MM.1S (cell line): ENCODE measurements at regions not wholly inside any gene's neighbourhood (a gene's known extent, or its start where the extent isn't known, plus 50 kb on each side); places are given as distances from the start of the nearest gene placed in this dataset.

ENCODE experiments used
- DNase-seq: peaks from one replicate; pipeline ENCODE4 v3.0.0-alpha.2; 2015
- H2AFZ ChIP-seq: fragments of 300-600 bp; sonication (generic); 2 replicates; pipeline ENCODE4 v1.6.0; 2016; ENCODE audit warnings: antibody characterized with exemption, low read length
- H3F3A ChIP-seq: fragments of 300-600 bp; sonication (generic); 2 replicates; pipeline ENCODE4 v1.6.1; 2016; ENCODE audit warnings: mild to moderate bottlenecking, antibody characterized with exemption, low read length, moderate library complexity, mixed read lengths; ENCODE audit not compliant: insufficient read depth
- H3K27ac ChIP-seq: fragments of 300-600 bp; sonication (generic); 2 replicates; pipeline ENCODE4 v1.5.1; 2016; ENCODE audit warnings: mild to moderate bottlenecking, low read length
- H3K27me3 ChIP-seq: fragments of 300-600 bp; sonication (generic); replicated peaks from 2 replicates; pipeline ENCODE4 v1.6.0; 2016; ENCODE audit warnings: low read length; ENCODE audit not compliant: insufficient read depth
- H3K36me3 ChIP-seq: fragments of 300-600 bp; sonication (generic); replicated peaks from 2 replicates; pipeline ENCODE4 v1.6.1; 2016; ENCODE audit warnings: mild to moderate bottlenecking, low read length, mixed read lengths; ENCODE audit not compliant: insufficient read depth
- H3K4me1 ChIP-seq: fragments of 300-600 bp; sonication (generic); 2 replicates; pipeline ENCODE4 v1.6.1; 2016; ENCODE audit warnings: low read length, mixed read lengths
- H3K4me2 ChIP-seq: fragments of 300-600 bp; sonication (generic); 2 replicates; pipeline ENCODE4 v1.6.0; 2016; ENCODE audit warnings: low read depth, low read length
- H3K4me3 ChIP-seq: fragments of 300-600 bp; sonication (generic); 2 replicates; pipeline ENCODE4 v1.5.1; 2016; ENCODE audit warnings: low read length, mixed read lengths
- H3K79me2 ChIP-seq: fragments of 300-600 bp; sonication (generic); 2 replicates; pipeline ENCODE4 v1.6.1; 2016; ENCODE audit warnings: mixed run types, low read length, mixed read lengths
- H3K9ac ChIP-seq: fragments of 300-600 bp; sonication (generic); 2 replicates; pipeline ENCODE4 v1.6.1; 2016; ENCODE audit warnings: low read length, mixed read lengths
- H3K9me2 ChIP-seq: fragments of 300-600 bp; sonication (generic); replicated peaks from 2 replicates; pipeline ENCODE4 v1.6.1; 2016; ENCODE audit warnings: mild to moderate bottlenecking, low read length, mixed read lengths; ENCODE audit not compliant: insufficient read depth
- H3K9me3 ChIP-seq: fragments of 300-600 bp; sonication (generic); replicated peaks from 2 replicates; pipeline ENCODE4 v1.6.1; 2016; ENCODE audit warnings: mild to moderate bottlenecking, low read length, mixed read lengths; ENCODE audit not compliant: insufficient read depth
- H4K20me1 ChIP-seq: fragments of 300-600 bp; sonication (generic); 2 replicates; pipeline ENCODE4 v1.6.1; 2016; ENCODE audit warnings: mild to moderate bottlenecking, low read length, moderate library complexity, mixed read lengths; ENCODE audit not compliant: insufficient read depth
- CTCF ChIP-seq: fragments of 300-600 bp; sonication (generic); IDR thresholded peaks from 2 replicates; pipeline ENCODE4 v1.5.1; 2016; ENCODE audit warnings: antibody characterized with exemption, low read length, mixed read lengths
- EZH2 ChIP-seq: fragments of 300-600 bp; sonication (generic); optimal IDR thresholded peaks from 2 replicates; pipeline ENCODE3; 2017; ENCODE audit warnings: low read depth, mild to moderate bottlenecking, antibody characterized with exemption, low read length, mixed read lengths
- EZH2phosphoT487 ChIP-seq: fragments of 300-600 bp; sonication (generic); IDR thresholded peaks from 2 replicates; pipeline ENCODE4 v1.6.1; 2018; ENCODE audit warnings: antibody characterized with exemption, low read length

GRCh38 chr11:55481416-55481815, 72.9 kb upstream of the OR4C15 start:
- TF ChIP-seq EZH2phosphoT487 (no peak), EZH2 (no peak), CTCF (no peak)
- Histone ChIP-seq H3K27me3 (no peaks in the 10 kb centered on the region), H3K27ac (no peak overlapping the region), H3F3A (no peaks in the 10 kb centered on the region), H4K20me1 (no peaks in the 10 kb centered on the region), H3K4me1 (no peaks in the 10 kb centered on the region), H3K4me2 (no peak overlapping the region), H3K36me3 (no peaks in the 10 kb centered on the region), H3K9ac (no peak overlapping the region), H3K9me2 (no peaks in the 10 kb centered on the region), H3K9me3 (no peaks in the 10 kb centered on the region), H3K4me3 (no peak overlapping the region), H2AFZ (no peak overlapping the region), H3K79me2 (no peaks in the 10 kb centered on the region)
- no peak for DNase-seq

GRCh38 chr11:55497068-55497467, 57.2 kb upstream of the OR4C15 start:
- no peak overlapping the region for H3K4me2 ChIP-seq
- DNase-seq: no peak
- H3K36me3 ChIP-seq: no peaks in the 10 kb centered on the region
- H3K79me2 ChIP-seq: no peaks in the 10 kb centered on the region
- no peak overlapping the region for H3K9ac ChIP-seq
- H3F3A ChIP-seq: no peaks in the 10 kb centered on the region
- H3K27ac ChIP-seq: no peak overlapping the region
- H3K9me3 ChIP-seq: no peaks in the 10 kb centered on the region
- no peaks in the 10 kb centered on the region for H3K27me3 ChIP-seq
- no peak overlapping the region for H2AFZ ChIP-seq
- no peaks in the 10 kb centered on the region for H3K4me1 ChIP-seq
- no peak overlapping the region for H3K4me3 ChIP-seq
- TF ChIP-seq CTCF (no peak), EZH2phosphoT487 (no peak), EZH2 (no peak)
- H4K20me1 ChIP-seq: no peaks in the 10 kb centered on the region
- H3K9me2 ChIP-seq: no peaks in the 10 kb centered on the region

GRCh38 chr11:55501014-55501413, 53.3 kb upstream of the OR4C15 start:
- H4K20me1 ChIP-seq: no peaks in the 10 kb centered on the region
- no peaks in the 10 kb centered on the region for H3K27me3 ChIP-seq
- no peak for DNase-seq
- H3K36me3 ChIP-seq: no peaks in the 10 kb centered on the region
- H3K79me2 ChIP-seq: no peaks in the 10 kb centered on the region
- no peak overlapping the region for H3K27ac ChIP-seq
- H3K4me1 ChIP-seq: no peaks in the 10 kb centered on the region
- no peaks in the 10 kb centered on the region for H3K9me3 ChIP-seq
- H3K9ac ChIP-seq: no peak overlapping the region
- H3K4me2 ChIP-seq: no peak overlapping the region
- H3K4me3 ChIP-seq: no peak overlapping the region
- TF ChIP-seq CTCF: no peak
- no peak for TF ChIP-seq EZH2phosphoT487
- TF ChIP-seq EZH2: no peak
- H3F3A ChIP-seq: no peaks in the 10 kb centered on the region
- H2AFZ ChIP-seq: no peak overlapping the region
- no peaks in the 10 kb centered on the region for H3K9me2 ChIP-seq
